SK-N-SH (cell line): ENCODE measurements at regions not wholly inside any gene's neighbourhood (a gene's known extent, or its start where the extent isn't known, plus 50 kb on each side); places are given as distances from the start of the nearest gene placed in this dataset.
A peak's percentile ranks its signal among the peaks of the same experiment; 100 is the strongest.

Experiments used
- CTCF ChIA-PET: fragments of 300-600, 350-600 bp; formaldehyde crosslinking; extraction: SDS; loops from one replicate; lab custom pipeline; 2021; lab: Yijun Ruan, JAX
- POLR2A ChIA-PET: fragments of 350-600 bp; sonication (Branson Sonifier 250); formaldehyde crosslinking; extraction: SDS; loops from one replicate; lab custom pipeline; 2020; ENCODE audit warnings: antibody characterized with exemption, inconsistent platforms; lab: Yijun Ruan, JAX
- DNase-seq: peaks from one replicate; pipeline ENCODE4 v3.0.0; 2012
- H2AFZ ChIP-seq: fragments of 200-600 bp; sonication (generic); 2 replicates; pipeline ENCODE4 v1.8.1; 2016; ENCODE audit warnings: antibody characterized with exemption, mild to moderate bottlenecking, low read depth
- H3F3A ChIP-seq: fragments of 200-600 bp; sonication (generic); replicated peaks from 2 replicates; pipeline ENCODE3; 2016; ENCODE audit warnings: antibody characterized with exemption, mild to moderate bottlenecking; ENCODE audit not compliant: insufficient read depth
- H3K27ac ChIP-seq, 2 experiments: fragments of 200-500 bp in 1 of 2; fragments of 200-600 bp in 1 of 2; sonication (Bioruptor generic) in 1 of 2; sonication (generic), shearing (Covaris generic) in 1 of 2; 2 replicates each; pipeline versions ENCODE4 v1.5.1 to v1.6.1; 2014 to 2016; ENCODE audit warnings: low read depth in 2 of 2, inconsistent platforms in 1 of 2, low read length in 1 of 2, mild to moderate bottlenecking in 1 of 2, mixed read lengths in 1 of 2
- H3K27me3 ChIP-seq: fragments of 200-600 bp; sonication (generic), shearing (Covaris generic); 2 replicates; pipeline ENCODE4 v1.6.1; 2016; ENCODE audit warnings: mixed run types; ENCODE audit not compliant: insufficient read depth
- H3K36me3 ChIP-seq, 2 experiments: fragments of 200-500 bp in 1 of 2; fragments of 200-600 bp in 1 of 2; sonication (Bioruptor generic) in 1 of 2; sonication (generic) in 1 of 2; replicated peaks in 1 of 2; 2 replicates each; pipeline versions ENCODE3 to v1.5.1; 2014 to 2016; ENCODE audit warnings: low read length in 1 of 2, mild to moderate bottlenecking in 1 of 2; ENCODE audit not compliant: insufficient read depth in 2 of 2, control insufficient read depth in 1 of 2
- H3K4me1 ChIP-seq, 2 experiments: fragments of 200-500 bp in 1 of 2; fragments of 200-600 bp in 1 of 2; sonication (Bioruptor generic) in 1 of 2; sonication (generic), shearing (Covaris generic) in 1 of 2; 2 replicates each; pipeline versions ENCODE4 v1.5.1 to v1.6.1; 2014 to 2016; ENCODE audit warnings: low read depth in 1 of 2, low read length in 1 of 2, mixed run types in 1 of 2; ENCODE audit not compliant: insufficient read depth in 2 of 2, control insufficient read depth in 1 of 2
- H3K4me2 ChIP-seq: fragments of 200-600 bp; sonication (generic), shearing (Covaris generic); 2 replicates; pipeline ENCODE4 v1.6.1; 2017; ENCODE audit warnings: mixed run types
- H3K4me3 ChIP-seq, 2 experiments: fragments of 200-500 bp in 1 of 2; fragments of 200-600 bp in 1 of 2; sonication (Bioruptor generic) in 1 of 2; sonication (generic), shearing (Covaris generic) in 1 of 2; 2 replicates each; pipeline versions ENCODE4 v1.5.1 to v1.8.1; 2014 to 2016; ENCODE audit warnings: low read depth in 2 of 2, inconsistent platforms in 1 of 2, low read length in 1 of 2, mild to moderate bottlenecking in 1 of 2, mixed read lengths in 1 of 2, moderate library complexity in 1 of 2
- H3K79me2 ChIP-seq: fragments of 200-600 bp; sonication (generic); 2 replicates; pipeline ENCODE4 v1.8.1; 2017; ENCODE audit warnings: mild to moderate bottlenecking; ENCODE audit not compliant: insufficient read depth
- H3K9ac ChIP-seq: fragments of 200-600 bp; sonication (generic); 2 replicates; pipeline ENCODE4 v1.6.1; 2017; ENCODE audit warnings: mixed run types
- H3K9me2 ChIP-seq: fragments of 200-600 bp; sonication (generic); 2 replicates; pipeline ENCODE4 v1.6.1; 2017; ENCODE audit warnings: mixed run types
- H3K9me3 ChIP-seq: fragments of 200-600 bp; sonication (generic); 2 replicates; pipeline ENCODE4 v1.6.1; 2017; ENCODE audit warnings: mixed run types, mild to moderate bottlenecking, moderate library complexity
- H4K20me1 ChIP-seq: fragments of 200-600 bp; sonication (generic); 2 replicates; pipeline ENCODE4 v1.6.1; 2017; ENCODE audit warnings: mild to moderate bottlenecking, mixed run types; ENCODE audit not compliant: insufficient read depth
- FOXJ3 ChIP-seq: sonication (generic); formaldehyde crosslinking; IDR thresholded peaks from 2 replicates; pipeline ENCODE4 v1.5.1; 2020; ENCODE audit warnings: mild to moderate bottlenecking, missing genetic modification reagents
- FOXM1 ChIP-seq: IDR thresholded peaks from 2 replicates; pipeline ENCODE4 v1.4.0; 2012; ENCODE audit warnings: low read depth, mild to moderate bottlenecking
- GATA2 ChIP-seq: sonication (generic); formaldehyde crosslinking; IDR thresholded peaks from 2 replicates; pipeline ENCODE4 v1.5.0; 2020; ENCODE audit warnings: mild to moderate bottlenecking, missing genetic modification reagents
- MXI1 ChIP-seq: IDR thresholded peaks from 2 replicates; pipeline ENCODE4 v1.6.1; 2012; ENCODE audit warnings: mild to moderate bottlenecking, low read depth, low read length, improper control_type of control experiment
- NFIC ChIP-seq: IDR thresholded peaks from 2 replicates; pipeline ENCODE4 v1.4.0; 2012; ENCODE audit warnings: borderline replicate concordance
- RXRA ChIP-seq: IDR thresholded peaks from 2 replicates; pipeline ENCODE4 v1.4.0; 2012; ENCODE audit warnings: low read depth, mild to moderate bottlenecking, borderline replicate concordance
- SMC3 ChIP-seq: IDR thresholded peaks from 2 replicates; pipeline ENCODE4 v1.6.1; 2012; ENCODE audit warnings: low read depth, low read length, improper control_type of control experiment
- TAF1 ChIP-seq: IDR thresholded peaks from 2 replicates; pipeline ENCODE4 v1.6.1; 2012; ENCODE audit warnings: low read depth, mild to moderate bottlenecking, low read length, moderate library complexity, borderline replicate concordance
- TCF12 ChIP-seq: IDR thresholded peaks from 2 replicates; pipeline ENCODE4 v1.4.0; 2012
- WGBS: methylation state at CpG from one replicate; pipeline ENCODE4 v1.1.6; 2017; ENCODE audit warnings: low lambda C conversion rate; 5-methylcytosine and 5-hydroxymethylcytosine counted together
- TF ChIP-seq, protein P1 (sequence below): IDR thresholded peaks from 2 replicates; pipeline ENCODE4 v1.4.0; 2012; ENCODE audit warnings: low read depth, borderline replicate concordance
- TF ChIP-seq, protein P2 (sequence below): fragments of 150-350 bp; IDR thresholded peaks from 2 replicates; pipeline ENCODE4 v1.6.1; 2017; ENCODE audit warnings: antibody characterized with exemption, low read length, low read depth, borderline replicate concordance

GRCh38 chr4:161005746-161006145 is 1158.1 kb downstream of the FSTL5 start:
- no peak overlapping the region for H3K27ac ChIP-seq
- ChIA-PET CTCF (no interaction called here), POLR2A (no interaction called here)
- H3K9ac ChIP-seq: no peak overlapping the region
- H3K9me2 ChIP-seq: no peaks in the 10 kb centered on the region
- H3K4me1 ChIP-seq: no peaks in the 10 kb centered on the region; a peak in 1 of 4 replicates
- H4K20me1 ChIP-seq: no peaks in the 10 kb centered on the region
- H3K79me2 ChIP-seq: no peaks in the 10 kb centered on the region
- WGBS: 13% methylated on average over 2 of the region's 2 CpGs
- H3K36me3 ChIP-seq: no peaks in the 10 kb centered on the region
- TF ChIP-seq, protein P1, sequence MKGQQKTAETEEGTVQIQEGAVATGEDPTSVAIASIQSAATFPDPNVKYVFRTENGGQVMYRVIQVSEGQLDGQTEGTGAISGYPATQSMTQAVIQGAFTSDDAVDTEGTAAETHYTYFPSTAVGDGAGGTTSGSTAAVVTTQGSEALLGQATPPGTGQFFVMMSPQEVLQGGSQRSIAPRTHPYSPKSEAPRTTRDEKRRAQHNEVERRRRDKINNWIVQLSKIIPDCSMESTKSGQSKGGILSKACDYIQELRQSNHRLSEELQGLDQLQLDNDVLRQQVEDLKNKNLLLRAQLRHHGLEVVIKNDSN: no peak
- TF ChIP-seq TCF12 (no peak), TAF1 (no peak), FOXM1 (no peak), MXI1 (no peak)
- TF ChIP-seq, protein P2, sequence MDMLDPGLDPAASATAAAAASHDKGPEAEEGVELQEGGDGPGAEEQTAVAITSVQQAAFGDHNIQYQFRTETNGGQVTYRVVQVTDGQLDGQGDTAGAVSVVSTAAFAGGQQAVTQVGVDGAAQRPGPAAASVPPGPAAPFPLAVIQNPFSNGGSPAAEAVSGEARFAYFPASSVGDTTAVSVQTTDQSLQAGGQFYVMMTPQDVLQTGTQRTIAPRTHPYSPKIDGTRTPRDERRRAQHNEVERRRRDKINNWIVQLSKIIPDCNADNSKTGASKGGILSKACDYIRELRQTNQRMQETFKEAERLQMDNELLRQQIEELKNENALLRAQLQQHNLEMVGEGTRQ: no peak
- TF ChIP-seq, all 33 proteins: peak for 0
- Histone ChIP-seq H3K9me3 (no peaks in the 10 kb centered on the region), H3K4me2 (no peak overlapping the region), H2AFZ (no peak overlapping the region), H3K27me3 (no peaks in the 10 kb centered on the region), H3F3A (no peaks in the 10 kb centered on the region), H3K4me3 (no peak overlapping the region)
- DNase-seq: no peak

DNA sequence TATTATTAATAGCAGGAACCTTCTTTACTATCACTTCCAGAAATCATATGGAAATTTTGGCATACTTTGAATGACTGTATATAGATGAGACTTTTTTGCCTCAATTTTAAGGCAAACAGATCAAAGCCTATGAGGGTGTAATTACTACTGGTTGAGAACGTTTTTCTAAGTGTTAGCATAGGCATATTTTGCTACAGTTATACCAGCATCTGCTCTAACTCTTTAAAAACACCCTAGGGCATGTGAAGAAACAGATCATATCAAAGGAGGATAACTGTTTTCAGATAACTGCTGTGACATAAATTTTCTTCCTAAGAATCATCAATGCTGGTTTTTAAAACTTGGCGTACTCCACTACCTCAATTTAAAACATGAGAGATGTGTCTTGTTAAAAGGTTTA is 1155.3 kb downstream of the FSTL5 start:
- POLR2A ChIA-PET: no interaction called here
- Histone ChIP-seq H3K27me3 (no peaks in the 10 kb centered on the region), H4K20me1 (no peaks in the 10 kb centered on the region), H3K4me2 (no peak overlapping the region), H3K4me3 (no peak overlapping the region), H3K9ac (no peak overlapping the region), H3K36me3 (no peaks in the 10 kb centered on the region), H3K4me1 (no peaks in the 10 kb centered on the region; a peak in 1 of 4 replicates), H3K79me2 (no peaks in the 10 kb centered on the region), H3K9me3 (no peaks in the 10 kb centered on the region), H3K9me2 (no peaks in the 10 kb centered on the region), H2AFZ (no peak overlapping the region), H3K27ac (no peak overlapping the region), H3F3A (no peaks in the 10 kb centered on the region)
- 25% methylated on average over 2 of the region's 2 CpGs for WGBS
- CTCF ChIA-PET: no interaction called here
- TF ChIP-seq MXI1 (no peak), GATA2 (CRISPR knock-in tag) (peak; percentile 23; the same call in 1 of the 2 replicates), FOXJ3 (CRISPR knock-in tag) (no peak)
- DNase-seq: no peak

DNA sequence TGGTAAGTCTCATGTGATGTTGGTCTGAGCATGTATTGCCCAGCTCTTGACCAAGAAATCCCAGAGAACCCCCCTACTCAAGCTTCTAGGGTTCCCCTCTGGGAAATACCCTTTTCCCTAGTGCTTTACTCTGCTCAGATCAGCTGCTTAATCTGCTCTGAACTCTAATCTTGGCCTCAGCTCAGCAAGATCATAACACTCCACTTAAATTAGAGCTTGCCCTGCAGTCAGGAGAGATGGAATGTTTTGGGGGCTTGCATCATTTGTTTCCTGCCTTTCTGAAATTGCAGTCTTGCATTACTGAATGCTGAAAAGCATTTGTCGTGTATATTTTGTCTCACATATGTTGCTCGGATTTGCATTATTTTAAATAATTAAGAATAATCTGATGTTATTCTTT is 1153.6 kb downstream of the FSTL5 start:
- no peaks in the 10 kb centered on the region for H3F3A ChIP-seq
- no peaks in the 10 kb centered on the region for H3K36me3 ChIP-seq
- no peak overlapping the region for H2AFZ ChIP-seq
- DNase-seq: no peak
- POLR2A ChIA-PET: no interaction called here
- H3K27me3 ChIP-seq: no peaks in the 10 kb centered on the region
- H3K9me3 ChIP-seq: no peaks in the 10 kb centered on the region
- no peaks in the 10 kb centered on the region for H3K79me2 ChIP-seq
- H3K27ac ChIP-seq: no peak overlapping the region
- H3K9ac ChIP-seq: no peak overlapping the region
- no peak overlapping the region for H3K4me3 ChIP-seq
- no peak overlapping the region for H3K4me2 ChIP-seq
- TF ChIP-seq RXRA: no peak
- TF ChIP-seq NFIC: no peak
- TF ChIP-seq TAF1: no peak
- TF ChIP-seq SMC3: no peak
- CTCF ChIA-PET: no interaction called here
- 49% methylated on average over 2 of the region's 2 CpGs for WGBS
- no peaks in the 10 kb centered on the region; a peak in 1 of 4 replicates for H3K4me1 ChIP-seq
- no peaks in the 10 kb centered on the region for H3K9me2 ChIP-seq
- H4K20me1 ChIP-seq: no peaks in the 10 kb centered on the region
